K562 (cell line): ENCODE measurements at regions not wholly inside any gene's neighbourhood (a gene's known extent, or its start where the extent isn't known, plus 50 kb on each side); places are given as distances from the start of the nearest gene placed in this dataset.

Source experiments
- BCLAF1 ChIP-seq, 2 experiments: fragments of 450-650 bp in 1 of 2; IDR thresholded peaks; 2 replicates each; pipeline ENCODE4 v1.6.1; 2011 to 2017; ENCODE audit warnings: low read depth in 2 of 2, antibody characterized with exemption in 1 of 2, borderline replicate concordance in 1 of 2, low read length in 1 of 2, mild to moderate bottlenecking in 1 of 2, mixed read lengths in 1 of 2; ENCODE audit not compliant: control insufficient read depth in 1 of 2
- CHAMP1 ChIP-seq: fragments of 450-650 bp; IDR thresholded peaks from 2 replicates; pipeline ENCODE4 v1.6.1; 2016; ENCODE audit warnings: mild to moderate bottlenecking
- EGR1 ChIP-seq: fragments of 450-650 bp; conservative IDR thresholded peaks from 2 replicates; pipeline ENCODE4 v1.6.1; 2017; ENCODE audit warnings: mild to moderate bottlenecking
- EHMT2 ChIP-seq: fragments of 450-650 bp; IDR thresholded peaks from 2 replicates; pipeline ENCODE4 v1.6.1; 2018; ENCODE audit warnings: antibody characterized with exemption
- GTF2E2 ChIP-seq: fragments of 200-800 bp; sonication (Bioruptor generic); IDR thresholded peaks from 2 replicates; pipeline ENCODE4 v1.6.1; 2016; ENCODE audit warnings: missing genetic modification characterization, missing compliant biosample characterization
- HMG20B ChIP-seq: fragments of 250-450 bp; sonication (Bioruptor Pico); IDR thresholded peaks from 2 replicates; pipeline ENCODE4 v1.5.0; 2021; ENCODE audit warnings: mild to moderate bottlenecking
- MCM2 ChIP-seq: fragments of 450-650 bp; IDR thresholded peaks from 2 replicates; pipeline ENCODE4 v1.6.1; 2017; ENCODE audit warnings: low read depth, mild to moderate bottlenecking
- MYC ChIP-seq, 2 experiments: fragments of 250-450 bp in 1 of 2; sonication (Bioruptor Pico) in 1 of 2; IDR thresholded peaks; 2 replicates each; pipeline versions ENCODE4 v1.5.1 to v1.6.1; 2012 to 2021; ENCODE audit warnings: low read depth in 2 of 2, borderline replicate concordance in 1 of 2, improper control_type of control experiment in 1 of 2, low read length in 1 of 2, mild to moderate bottlenecking in 1 of 2, moderate library complexity in 1 of 2
- NRF1 ChIP-seq, 2 experiments: fragments of 450-650 bp; IDR thresholded peaks in 1 of 2; conservative IDR thresholded peaks in 1 of 2; 2 replicates each; pipeline ENCODE4 v1.6.1; 2014; ENCODE audit warnings: mild to moderate bottlenecking in 2 of 2
- PYGO2 ChIP-seq: fragments of 450-650 bp; IDR thresholded peaks from 2 replicates; pipeline ENCODE4 v1.6.1; 2016; ENCODE audit warnings: mild to moderate bottlenecking, missing genetic modification characterization, moderate library complexity, missing compliant biosample characterization
- SAFB ChIP-seq: fragments of 200-400 bp; formaldehyde crosslinking; IDR thresholded peaks from 2 replicates; pipeline ENCODE4 v1.6.1; 2017; ENCODE audit warnings: low read depth, low read length, borderline replicate concordance
- SMAD4 ChIP-seq: fragments of 250-450 bp; sonication (Bioruptor Pico); conservative IDR thresholded peaks from 2 replicates; pipeline ENCODE4 v1.8.0; 2021; ENCODE audit warnings: inconsistent platforms, mild to moderate bottlenecking, moderate library complexity
- SMARCC2 ChIP-seq: fragments of 450-650 bp; IDR thresholded peaks from 2 replicates; pipeline ENCODE4 v1.6.1; 2017; ENCODE audit warnings: antibody characterized with exemption, moderate library complexity, mild to moderate bottlenecking, low read depth
- TFE3 ChIP-seq: fragments of 450-650 bp; formaldehyde crosslinking; IDR thresholded peaks from 2 replicates; pipeline ENCODE4 v1.4.0; 2020; ENCODE audit warnings: mild to moderate bottlenecking, mixed read lengths
- UBTF ChIP-seq, 2 experiments: IDR thresholded peaks; 2 replicates each; pipeline ENCODE4 v1.6.1; 2012; ENCODE audit warnings: improper control_type of control experiment in 2 of 2, low read depth in 2 of 2, low read length in 2 of 2, borderline replicate concordance in 1 of 2
- ZNF696 ChIP-seq: fragments of 250-450 bp; sonication (Bioruptor Pico); conservative IDR thresholded peaks from 2 replicates; pipeline ENCODE4 v1.4.0; 2020; ENCODE audit warnings: mild to moderate bottlenecking, moderate library complexity
- ZNF778 ChIP-seq: fragments of 450-650 bp; formaldehyde crosslinking; IDR thresholded peaks from 2 replicates; pipeline ENCODE4 v1.4.0; 2020; ENCODE audit warnings: mild to moderate bottlenecking, moderate library complexity

- TF ChIP-seq BCLAF1 (IDR thresholded peaks at IDR 0.05; ENCODE audit: borderline replicate concordance in 1 of 2, control insufficient read depth in 1 of 2, low read depth in 2 of 2, low read length in 1 of 2) (0 out of 4 replicates have a peak, but pooled peaks of 1 of the 2 experiments have one; percentile 56), PYGO2 (peak; percentile 93), TFE3 (CRISPR knock-in tag) (0 out of 2 replicates have a peak, but pooled peaks have one; percentile 8), NRF1 (conservative IDR thresholded peaks at IDR 0.05 in 1 of 2, IDR thresholded peaks at IDR 0.05 in 1 of 2) (no peak), SMARCC2 (peak; percentile 98), SAFB (no peak), HMG20B (CRISPR knock-in tag) (no peak), MCM2 (no peak), ZNF778 (CRISPR knock-in tag) (no peak), EHMT2 (peak; percentile 74), UBTF (IDR thresholded peaks at IDR 0.05; ENCODE audit: borderline replicate concordance in 1 of 2, low read depth in 2 of 2, low read length in 2 of 2) (no peak), EGR1 (peak; percentile 59), CHAMP1 (peak; percentile 99), MYC (IDR thresholded peaks at IDR 0.05; ENCODE audit: low read depth, low read length) (peak; percentile 65; the same call in 1 of the 2 replicates), MYC (CRISPR knock-in tag; IDR thresholded peaks at IDR 0.05; ENCODE audit: borderline replicate concordance, low read depth) (no peak), ZNF696 (CRISPR knock-in tag) (no peak), SMAD4 (peak; percentile 97), GTF2E2 (tag) (no peak)
These were observed 620.4 kb upstream of the NR2F2 start (continued) for GRCh38 chr15:95709959-95710695.
